GM12878 (cell line): ENCODE measurements at regions not wholly inside any gene's neighbourhood (a gene's known extent, or its start where the extent isn't known, plus 50 kb on each side); places are given as distances from the start of the nearest gene placed in this dataset.

Experiments used
- ATAC-seq: fragments of 200-7000 bp; cut with Tn5 transposase; 3 replicates; pipeline ENCODE4 v1.9.1; 2020; ENCODE audit warnings: mild to moderate bottlenecking, moderate library complexity
- BruUV-seq: library from RNA; stranded (reverse); fragments of 400-500 nt; replicated peaks from 2 replicates; lab custom pipeline; 2021; lab: Mats Ljungman, UMichigan
- CTCF ChIA-PET: fragments of 300-600 bp; sonication (Branson Sonifier 250); formaldehyde crosslinking; extraction: SDS; loops from one replicate; lab custom pipeline; 2021; ENCODE audit warnings: inconsistent platforms; lab: Yijun Ruan, JAX
- POLR2A ChIA-PET: fragments of 350-600 bp; formaldehyde crosslinking; extraction: SDS; loops from one replicate; lab custom pipeline; 2021; ENCODE audit warnings: inconsistent platforms; lab: Charles Lee
- RAD21 ChIA-PET: fragments of 300-600 bp; sonication (Branson Sonifier 250); formaldehyde crosslinking; loops from one replicate; lab custom pipeline; 2023; ENCODE audit warnings: antibody characterized with exemption; ENCODE audit not compliant: unreplicated experiment; lab: Charles Lee
- SMC1A ChIA-PET: fragments of 300-600 bp; sonication (Branson Sonifier 250); formaldehyde crosslinking; loops from one replicate; lab custom pipeline; 2023; ENCODE audit not compliant: unreplicated experiment, uncharacterized antibody; lab: Charles Lee
- DNase-seq: peaks from one replicate; pipeline ENCODE4 v3.0.0-alpha.2; 2011; ENCODE audit warnings: low read depth, low spot score
- FAIRE-seq: peaks from 3 replicates; lab custom pipeline; 2011; peaks lifted over from hg19 to GRCh38; lab: Jason Lieb, UNC
- H2AFZ ChIP-seq: 2 replicates; pipeline ENCODE4 v1.6.0; 2011; ENCODE audit warnings: low read depth, low read length, control low read depth; ENCODE audit not compliant: control insufficient read depth
- H3K27ac ChIP-seq: 2 replicates; pipeline ENCODE4 v1.5.1; 2011; ENCODE audit warnings: control low read depth; ENCODE audit not compliant: control insufficient read depth, insufficient read depth
- H3K27me3 ChIP-seq, 2 experiments: replicated peaks in 1 of 2; 2 replicates each; pipeline versions ENCODE4 v1.6.0 to v1.6.1; 2011; ENCODE audit warnings: low read length in 1 of 2; ENCODE audit not compliant: control insufficient read depth in 2 of 2, insufficient read depth in 2 of 2
- H3K36me3 ChIP-seq, 2 experiments: 2 replicates each; pipeline ENCODE4 v1.5.1; 2011; ENCODE audit warnings: low read length in 1 of 2; ENCODE audit not compliant: control insufficient read depth in 2 of 2, insufficient read depth in 2 of 2
- H3K4me1 ChIP-seq: 2 replicates; pipeline ENCODE4 v1.6.1; 2011; ENCODE audit warnings: mild to moderate bottlenecking, low read length, moderate library complexity, mixed read lengths; ENCODE audit not compliant: control insufficient read depth, insufficient read depth
- H3K4me2 ChIP-seq: 2 replicates; pipeline ENCODE4 v1.6.0; 2011; ENCODE audit warnings: control low read depth; ENCODE audit not compliant: control insufficient read depth, insufficient read depth
- H3K4me3 ChIP-seq: fragments of 200-600 bp; sonication (generic); 2 replicates; pipeline ENCODE4 v1.5.1; 2016
- H3K79me2 ChIP-seq: 2 replicates; pipeline ENCODE4 v1.6.0; 2011; ENCODE audit warnings: low read length; ENCODE audit not compliant: control insufficient read depth, insufficient read depth
- H3K9ac ChIP-seq: 2 replicates; pipeline ENCODE4 v1.8.0; 2011; ENCODE audit warnings: low read length, control low read depth, mixed read lengths; ENCODE audit not compliant: control insufficient read depth, insufficient read depth
- H3K9me3 ChIP-seq: replicated peaks from 3 replicates; pipeline ENCODE4 v1.5.1; 2011; ENCODE audit warnings: mild to moderate bottlenecking, low read length; ENCODE audit not compliant: control insufficient read depth, insufficient read depth
- H4K20me1 ChIP-seq: 2 replicates; pipeline ENCODE4 v1.6.0; 2011; ENCODE audit not compliant: control insufficient read depth, insufficient read depth
- ESRRA ChIP-seq: IDR thresholded peaks from 2 replicates; pipeline ENCODE4 v1.6.1; 2012; ENCODE audit warnings: mild to moderate bottlenecking, low read length, improper control_type of control experiment
- FOS ChIP-seq: IDR thresholded peaks from 3 replicates; pipeline ENCODE4 v1.6.1; 2011; ENCODE audit warnings: borderline replicate concordance; ENCODE audit not compliant: insufficient read length; ENCODE audit errors: extremely low read depth
- FOXM1 ChIP-seq: IDR thresholded peaks from 2 replicates; pipeline ENCODE4 v1.6.1; 2012; ENCODE audit warnings: low read depth, mild to moderate bottlenecking, inconsistent platforms, low read length, moderate library complexity
- GATAD2B ChIP-seq: fragments of 450-650 bp; conservative IDR thresholded peaks from 2 replicates; pipeline ENCODE4 v1.6.1; 2017; ENCODE audit warnings: low read depth, mild to moderate bottlenecking, moderate library complexity
- RBBP5 ChIP-seq: fragments of 200-600 bp; sonication (generic); conservative IDR thresholded peaks from 2 replicates; pipeline ENCODE4 v1.6.1; 2016
- SIX5 ChIP-seq: IDR thresholded peaks from 2 replicates; pipeline ENCODE4 v1.6.1; 2011; ENCODE audit warnings: mild to moderate bottlenecking, low read depth, low read length, moderate library complexity; ENCODE audit not compliant: severe bottlenecking
- SMC3 ChIP-seq: IDR thresholded peaks from 2 replicates; pipeline ENCODE4 v1.6.1; 2011; ENCODE audit warnings: low read length, improper control_type of control experiment, borderline replicate concordance
- STAT1 ChIP-seq: fragments of 450-650 bp; conservative IDR thresholded peaks from 2 replicates; pipeline ENCODE4 v1.6.1; 2014; ENCODE audit warnings: antibody characterized with exemption, mild to moderate bottlenecking
- YY1 ChIP-seq: IDR thresholded peaks from 2 replicates; pipeline ENCODE4 v1.6.1; 2011; ENCODE audit warnings: low read depth, mild to moderate bottlenecking, low read length
- ZNF217 ChIP-seq: fragments of 450-650 bp; IDR thresholded peaks from 2 replicates; pipeline ENCODE4 v1.6.1; 2017; ENCODE audit warnings: antibody characterized with exemption, mild to moderate bottlenecking
- ZNF274 ChIP-seq: IDR thresholded peaks from one replicate; pipeline ENCODE4 v1.8.0; 2011; ENCODE audit not compliant: insufficient read length, insufficient read depth
- WGBS: methylation state at CpG from one replicate; pipeline ENCODE4 v1.1.6; 2016; ENCODE audit warnings: low lambda C conversion rate; ENCODE audit not compliant: insufficient replicate concordance, insufficient coverage; ENCODE audit errors: missing lambda C conversion rate; 5-methylcytosine and 5-hydroxymethylcytosine counted together
- in situ Hi-C: fragments of 300-500 bp; cut with MboI; formaldehyde crosslinking; loops from 9 replicates; pipeline ENCODE4 v1.14.3; 2018; ENCODE audit warnings: mixed read lengths
- intact Hi-C: fragments of 100-400 bp; cut with micrococcal nuclease; formaldehyde crosslinking; loops from one replicate; pipeline ENCODE4 v1.14.2; 2022; ENCODE audit not compliant: unreplicated experiment
- TF ChIP-seq, protein P1 (sequence below): IDR thresholded peaks from 2 replicates; pipeline ENCODE4 v1.6.1; 2012; ENCODE audit warnings: low read length, inconsistent platforms
- TF ChIP-seq, protein P2 (sequence below): IDR thresholded peaks from 2 replicates; pipeline ENCODE4 v1.6.1; 2011; ENCODE audit warnings: borderline replicate concordance, low read depth, mild to moderate bottlenecking, moderate library complexity, mixed read lengths, low read length; ENCODE audit not compliant: insufficient read depth; ENCODE audit errors: extremely low read length
- TF ChIP-seq, protein P3 (sequence below): fragments of 450-650 bp; IDR thresholded peaks from 2 replicates; pipeline ENCODE4 v1.6.1; 2018; ENCODE audit warnings: borderline replicate concordance, mild to moderate bottlenecking; ENCODE audit not compliant: partially characterized antibody
- TF ChIP-seq, protein P4 (sequence below): fragments of 450-650 bp; IDR thresholded peaks from 2 replicates; pipeline ENCODE4 v1.6.1; 2016; ENCODE audit warnings: mild to moderate bottlenecking

DNA sequence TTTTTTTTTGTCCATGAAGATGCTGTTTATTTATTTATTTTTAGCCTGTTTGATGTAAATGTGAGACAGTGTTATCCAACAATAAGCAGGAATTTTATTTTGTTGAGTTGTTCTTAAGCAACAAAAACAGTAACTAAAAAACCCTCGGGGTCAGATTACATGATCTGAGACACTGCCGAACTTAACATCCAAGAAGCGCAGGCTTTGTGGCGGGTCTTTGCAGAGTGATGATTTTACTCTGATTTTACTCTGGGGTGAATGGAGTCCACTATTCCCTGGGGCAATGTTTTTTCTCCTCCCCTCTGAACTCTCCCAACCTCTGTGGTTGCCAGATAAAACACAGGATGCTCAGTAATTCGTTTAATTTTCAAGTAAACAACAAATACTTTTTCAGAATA is 450.1 kb upstream of the B3GAT1 start:
- FAIRE-seq (no peak), ATAC-seq (no peak), DNase-seq (no peak)
- no peak overlapping the region for H3K4me3 ChIP-seq
- ChIA-PET RAD21 (no interaction called here), CTCF (no interaction called here), POLR2A (no interaction called here), SMC1A (no interaction called here)
- no peaks in the 10 kb centered on the region; a peak in 2 of 4 replicates for H3K27me3 ChIP-seq
- WGBS = 57% methylated on average over 5 of the region's 5 CpGs
- no peaks in the 10 kb centered on the region for H4K20me1 ChIP-seq
- intact Hi-C loops (no loop called here), in situ Hi-C loops (no loop called here)
- no peaks in the 10 kb centered on the region for H3K36me3 ChIP-seq
- H3K9me3 ChIP-seq = no peaks in the 10 kb centered on the region
- no peak overlapping the region for H2AFZ ChIP-seq
- no peak overlapping the region for H3K9ac ChIP-seq
- no TSS peak for BruUV-seq
- no peak overlapping the region for H3K4me2 ChIP-seq
- TF ChIP-seq, protein P1, sequence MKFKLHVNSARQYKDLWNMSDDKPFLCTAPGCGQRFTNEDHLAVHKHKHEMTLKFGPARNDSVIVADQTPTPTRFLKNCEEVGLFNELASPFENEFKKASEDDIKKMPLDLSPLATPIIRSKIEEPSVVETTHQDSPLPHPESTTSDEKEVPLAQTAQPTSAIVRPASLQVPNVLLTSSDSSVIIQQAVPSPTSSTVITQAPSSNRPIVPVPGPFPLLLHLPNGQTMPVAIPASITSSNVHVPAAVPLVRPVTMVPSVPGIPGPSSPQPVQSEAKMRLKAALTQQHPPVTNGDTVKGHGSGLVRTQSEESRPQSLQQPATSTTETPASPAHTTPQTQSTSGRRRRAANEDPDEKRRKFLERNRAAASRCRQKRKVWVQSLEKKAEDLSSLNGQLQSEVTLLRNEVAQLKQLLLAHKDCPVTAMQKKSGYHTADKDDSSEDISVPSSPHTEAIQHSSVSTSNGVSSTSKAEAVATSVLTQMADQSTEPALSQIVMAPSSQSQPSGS = no peak
- no peak for TF ChIP-seq FOXM1
- no peak for TF ChIP-seq ZNF274
- no peak for TF ChIP-seq GATAD2B
- TF ChIP-seq ZNF217 = no peak
- TF ChIP-seq STAT1 = no peak
- TF ChIP-seq, protein P2, sequence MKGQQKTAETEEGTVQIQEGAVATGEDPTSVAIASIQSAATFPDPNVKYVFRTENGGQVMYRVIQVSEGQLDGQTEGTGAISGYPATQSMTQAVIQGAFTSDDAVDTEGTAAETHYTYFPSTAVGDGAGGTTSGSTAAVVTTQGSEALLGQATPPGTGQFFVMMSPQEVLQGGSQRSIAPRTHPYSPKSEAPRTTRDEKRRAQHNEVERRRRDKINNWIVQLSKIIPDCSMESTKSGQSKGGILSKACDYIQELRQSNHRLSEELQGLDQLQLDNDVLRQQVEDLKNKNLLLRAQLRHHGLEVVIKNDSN = no peak
- TF ChIP-seq ESRRA = no peak
- no peak for TF ChIP-seq RBBP5
- TF ChIP-seq SIX5 = no peak
- TF ChIP-seq, protein P3, sequence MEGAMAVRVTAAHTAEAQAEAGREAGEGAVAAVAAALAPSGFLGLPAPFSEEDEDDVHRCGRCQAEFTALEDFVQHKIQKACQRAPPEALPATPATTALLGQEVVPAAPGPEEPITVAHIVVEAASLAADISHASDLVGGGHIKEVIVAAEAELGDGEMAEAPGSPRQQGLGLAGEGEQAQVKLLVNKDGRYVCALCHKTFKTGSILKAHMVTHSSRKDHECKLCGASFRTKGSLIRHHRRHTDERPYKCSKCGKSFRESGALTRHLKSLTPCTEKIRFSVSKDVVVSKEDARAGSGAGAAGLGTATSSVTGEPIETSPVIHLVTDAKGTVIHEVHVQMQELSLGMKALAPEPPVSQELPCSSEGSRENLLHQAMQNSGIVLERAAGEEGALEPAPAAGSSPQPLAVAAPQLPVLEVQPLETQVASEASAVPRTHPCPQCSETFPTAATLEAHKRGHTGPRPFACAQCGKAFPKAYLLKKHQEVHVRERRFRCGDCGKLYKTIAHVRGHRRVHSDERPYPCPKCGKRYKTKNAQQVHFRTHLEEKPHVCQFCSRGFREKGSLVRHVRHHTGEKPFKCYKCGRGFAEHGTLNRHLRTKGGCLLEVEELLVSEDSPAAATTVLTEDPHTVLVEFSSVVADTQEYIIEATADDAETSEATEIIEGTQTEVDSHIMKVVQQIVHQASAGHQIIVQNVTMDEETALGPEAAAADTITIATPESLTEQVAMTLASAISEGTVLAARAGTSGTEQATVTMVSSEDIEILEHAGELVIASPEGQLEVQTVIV = no peak
- no peak for TF ChIP-seq FOS
- TF ChIP-seq SMC3 = no peak
- TF ChIP-seq, protein P4, sequence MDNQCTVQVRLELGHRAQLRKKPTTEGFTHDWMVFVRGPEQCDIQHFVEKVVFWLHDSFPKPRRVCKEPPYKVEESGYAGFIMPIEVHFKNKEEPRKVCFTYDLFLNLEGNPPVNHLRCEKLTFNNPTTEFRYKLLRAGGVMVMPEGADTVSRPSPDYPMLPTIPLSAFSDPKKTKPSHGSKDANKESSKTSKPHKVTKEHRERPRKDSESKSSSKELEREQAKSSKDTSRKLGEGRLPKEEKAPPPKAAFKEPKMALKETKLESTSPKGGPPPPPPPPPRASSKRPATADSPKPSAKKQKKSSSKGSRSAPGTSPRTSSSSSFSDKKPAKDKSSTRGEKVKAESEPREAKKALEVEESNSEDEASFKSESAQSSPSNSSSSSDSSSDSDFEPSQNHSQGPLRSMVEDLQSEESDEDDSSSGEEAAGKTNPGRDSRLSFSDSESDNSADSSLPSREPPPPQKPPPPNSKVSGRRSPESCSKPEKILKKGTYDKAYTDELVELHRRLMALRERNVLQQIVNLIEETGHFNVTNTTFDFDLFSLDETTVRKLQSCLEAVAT = no peak
- no peak for TF ChIP-seq YY1
- no peak overlapping the region for H3K27ac ChIP-seq
- H3K79me2 ChIP-seq = no peaks in the 10 kb centered on the region
- no peaks in the 10 kb centered on the region for H3K4me1 ChIP-seq
